Epithelial cell of proximal tubule (primary cell): ENCODE measurements at regions not wholly inside any gene's neighbourhood (a gene's known extent, or its start where the extent isn't known, plus 50 kb on each side); places are given as distances from the start of the nearest gene placed in this dataset.

Source experiments
- DNase-seq: peaks from one replicate; pipeline ENCODE4 v3.0.0-alpha.2; 2011; ENCODE audit warnings: low read depth
- H3K4me3 ChIP-seq: 2 replicates; pipeline ENCODE4 v1.5.1; 2011; ENCODE audit warnings: low read depth, mild to moderate bottlenecking, low read length
- TF ChIP-seq, protein P1 (sequence below): conservative IDR thresholded peaks from 2 replicates; pipeline ENCODE4 v1.5.1; 2012; ENCODE audit warnings: low read depth, mild to moderate bottlenecking, low read length

DNA sequence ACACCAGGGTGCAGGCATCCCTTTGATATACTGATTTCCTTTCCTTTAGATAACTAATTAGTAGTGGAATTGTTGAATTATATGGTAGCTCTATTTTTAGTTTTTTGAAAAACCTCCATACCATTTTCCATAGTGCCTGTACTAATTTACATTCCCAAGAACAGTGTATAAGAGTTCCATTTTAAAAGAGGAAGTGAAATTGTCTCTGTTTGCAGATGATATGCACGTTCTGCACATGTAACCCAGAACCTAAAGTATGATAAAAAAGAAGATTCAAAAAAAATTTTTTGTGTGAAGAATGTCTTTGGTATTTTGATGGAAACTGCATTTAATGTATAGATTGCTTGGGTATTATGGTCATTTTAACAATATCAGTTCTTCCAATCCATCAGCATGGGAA lies 424.0 kb upstream of the CCNH start:
- H3K4me3 ChIP-seq: no peak overlapping the region
- DNase-seq: no peak
- TF ChIP-seq, protein P1, sequence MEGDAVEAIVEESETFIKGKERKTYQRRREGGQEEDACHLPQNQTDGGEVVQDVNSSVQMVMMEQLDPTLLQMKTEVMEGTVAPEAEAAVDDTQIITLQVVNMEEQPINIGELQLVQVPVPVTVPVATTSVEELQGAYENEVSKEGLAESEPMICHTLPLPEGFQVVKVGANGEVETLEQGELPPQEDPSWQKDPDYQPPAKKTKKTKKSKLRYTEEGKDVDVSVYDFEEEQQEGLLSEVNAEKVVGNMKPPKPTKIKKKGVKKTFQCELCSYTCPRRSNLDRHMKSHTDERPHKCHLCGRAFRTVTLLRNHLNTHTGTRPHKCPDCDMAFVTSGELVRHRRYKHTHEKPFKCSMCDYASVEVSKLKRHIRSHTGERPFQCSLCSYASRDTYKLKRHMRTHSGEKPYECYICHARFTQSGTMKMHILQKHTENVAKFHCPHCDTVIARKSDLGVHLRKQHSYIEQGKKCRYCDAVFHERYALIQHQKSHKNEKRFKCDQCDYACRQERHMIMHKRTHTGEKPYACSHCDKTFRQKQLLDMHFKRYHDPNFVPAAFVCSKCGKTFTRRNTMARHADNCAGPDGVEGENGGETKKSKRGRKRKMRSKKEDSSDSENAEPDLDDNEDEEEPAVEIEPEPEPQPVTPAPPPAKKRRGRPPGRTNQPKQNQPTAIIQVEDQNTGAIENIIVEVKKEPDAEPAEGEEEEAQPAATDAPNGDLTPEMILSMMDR: no peak

DNA sequence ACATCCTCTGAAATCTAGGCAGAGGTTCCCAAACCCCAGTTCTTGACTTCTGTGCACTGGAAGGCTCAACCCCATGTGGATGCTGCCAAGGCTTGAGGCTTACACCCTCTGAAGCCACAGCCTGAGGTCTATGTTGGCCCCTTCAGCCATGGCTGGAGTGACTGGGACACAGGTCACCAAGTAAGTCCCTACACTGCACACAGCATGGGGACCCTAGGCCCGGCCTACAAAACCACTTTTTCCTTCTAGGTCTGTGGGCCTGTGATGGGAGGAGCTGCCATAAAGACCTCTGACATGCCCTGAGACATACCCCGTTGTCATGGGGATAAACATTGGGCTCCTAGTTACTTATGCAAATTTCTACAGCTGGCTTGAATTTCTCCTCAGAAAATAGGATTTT lies 418.8 kb upstream of the CCNH start:
- TF ChIP-seq, protein P1: no peak
- DNase-seq: no peak
- no peak overlapping the region for H3K4me3 ChIP-seq

DNA sequence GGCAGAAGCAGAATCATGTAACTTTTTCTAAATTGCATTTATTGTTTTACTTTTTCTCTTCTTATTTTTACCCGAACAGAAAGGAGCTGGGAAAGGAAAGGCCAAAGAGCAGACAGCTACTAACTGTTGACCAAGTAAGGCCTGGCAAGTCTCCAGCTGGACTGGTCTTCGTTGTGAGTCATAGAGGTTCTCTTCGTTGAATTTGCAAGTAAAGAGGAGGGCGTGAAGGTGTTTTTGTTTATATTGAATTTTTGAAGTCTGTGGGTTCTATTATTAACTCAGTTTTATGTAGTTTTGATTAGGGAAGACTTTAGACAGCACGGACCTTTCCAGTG lies 416.5 kb upstream of the CCNH start:
- TF ChIP-seq, protein P1: no peak
- peak; percentile 10 for DNase-seq
- no peak overlapping the region for H3K4me3 ChIP-seq

DNA sequence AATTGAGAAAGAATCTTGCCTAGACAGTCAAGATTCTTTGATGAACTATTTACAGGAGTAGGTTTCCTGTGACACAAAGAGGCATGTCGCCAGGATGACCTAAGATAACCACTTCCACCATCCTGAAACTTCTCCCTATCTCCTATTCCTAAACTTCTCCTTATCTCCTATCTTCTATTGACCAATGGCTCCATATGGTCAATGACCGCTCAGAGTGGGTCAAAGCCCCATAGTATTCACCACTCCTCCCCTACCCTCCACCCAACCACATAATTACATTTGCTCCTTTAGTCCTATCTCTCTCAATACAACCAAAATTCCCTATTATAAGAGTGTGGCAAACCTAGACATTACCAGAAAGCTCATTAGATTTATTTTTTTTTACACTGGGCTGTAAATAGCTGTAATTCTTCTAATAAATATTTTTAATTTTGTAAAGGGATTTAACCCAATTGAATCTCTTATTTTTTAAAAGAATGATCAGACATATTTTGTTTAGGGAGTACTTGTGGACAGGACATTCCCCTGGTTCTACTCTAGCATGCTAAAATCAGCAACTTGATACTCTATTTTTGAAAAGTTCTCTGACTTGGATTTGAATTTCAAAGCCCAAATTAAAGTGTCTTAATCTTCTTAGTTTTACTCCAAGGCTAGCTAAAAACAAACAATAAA lies 416.0 kb upstream of the CCNH start:
- TF ChIP-seq, protein P1: no peak
- no peak for DNase-seq
- no peak overlapping the region for H3K4me3 ChIP-seq

DNA sequence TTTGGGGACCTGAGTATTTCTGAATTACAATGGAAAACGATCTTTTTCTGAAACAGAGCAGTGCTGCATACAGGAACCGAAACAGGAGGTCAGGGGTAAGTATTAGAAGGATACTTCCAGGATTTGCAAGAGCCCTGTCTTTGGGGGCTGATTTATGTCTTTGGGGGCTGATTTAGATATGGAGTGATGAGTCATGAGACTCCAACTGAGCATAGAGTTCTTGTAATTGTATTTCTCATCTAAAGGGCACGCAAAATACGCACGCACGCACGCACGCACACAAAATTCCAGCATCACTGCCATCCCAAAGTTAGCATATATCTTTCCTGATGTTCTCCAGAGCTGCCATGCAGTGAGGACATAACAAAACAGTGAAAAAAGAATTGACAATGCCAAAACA lies 414.8 kb upstream of the CCNH start:
- TF ChIP-seq, protein P1: no peak
- H3K4me3 ChIP-seq: no peak overlapping the region
- no peak for DNase-seq

DNA sequence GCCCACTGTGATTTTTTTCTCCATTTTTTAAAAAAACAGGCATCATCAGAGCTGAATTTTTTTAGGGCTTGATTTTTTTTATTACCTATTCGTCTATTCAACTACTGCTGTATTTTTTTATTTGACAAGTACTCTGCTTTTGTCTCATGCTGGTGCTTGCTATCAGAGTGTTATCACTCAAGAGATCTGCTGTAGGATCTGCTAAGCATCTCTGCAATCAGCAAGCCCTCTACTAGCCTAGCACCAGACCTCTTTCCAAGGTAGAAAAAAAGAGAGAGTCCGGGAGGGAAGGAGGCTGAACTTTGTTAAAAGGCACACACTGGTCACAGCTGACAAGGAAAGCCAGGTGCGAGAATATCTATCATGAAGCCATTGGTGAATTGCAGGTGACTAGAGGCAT lies 413.8 kb upstream of the CCNH start:
- no peak for DNase-seq
- no peak overlapping the region for H3K4me3 ChIP-seq
- TF ChIP-seq, protein P1: no peak

DNA sequence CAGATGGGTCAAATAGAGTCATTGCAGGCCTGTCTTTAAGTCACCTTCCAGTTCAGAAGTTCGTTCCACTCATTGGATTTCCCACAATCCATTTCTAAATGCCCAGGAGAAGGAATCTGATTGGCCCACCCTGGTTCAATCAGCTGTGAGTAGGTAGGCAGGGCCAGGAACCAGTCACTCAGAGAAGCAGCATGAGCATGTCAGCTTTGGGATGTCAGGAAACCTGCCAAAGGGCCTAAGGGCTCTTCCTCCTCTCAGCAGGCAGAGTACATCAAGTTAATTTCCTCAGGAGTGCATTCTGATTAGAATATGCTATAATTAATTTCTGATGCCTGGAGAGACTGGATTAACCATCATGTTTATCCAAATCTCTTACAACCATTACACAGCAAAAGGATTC lies 412.9 kb upstream of the CCNH start:
- TF ChIP-seq, protein P1: no peak
- DNase-seq: no peak
- H3K4me3 ChIP-seq: no peak overlapping the region
